Left lung (tissue), 4 donors: ENCODE measurements at regions not wholly inside any gene's neighbourhood (a gene's known extent, or its start where the extent isn't known, plus 50 kb on each side); places are given as distances from the start of the nearest gene placed in this dataset.

ENCODE experiments used
- ATAC-seq: fragments of 200-7000 bp; cut with Tn5 transposase; one replicate; pipeline ENCODE4 v1.9.1; 2020; ENCODE audit warnings: moderate library complexity
- DNase-seq, 4 donors: peaks; one replicate each; pipeline ENCODE4 v3.0.0-alpha.2; 2013 to 2020
- H3K27ac ChIP-seq, 2 donors: fragments of 200-600 bp; sonication (generic) in 1 of 2; one replicate each; pipeline versions ENCODE4 v1.5.0 to v1.8.0; 2020 to 2021
- H3K27me3 ChIP-seq, 2 donors: fragments of 200-600 bp; sonication (generic) in 1 of 2; one replicate each; pipeline versions ENCODE4 v1.5.0 to v1.8.0; 2020 to 2021
- H3K36me3 ChIP-seq, 2 donors: fragments of 200-600 bp; sonication (generic) in 1 of 2; one replicate each; pipeline versions ENCODE4 v1.5.0 to v1.8.0; 2020 to 2021
- H3K4me1 ChIP-seq, 2 donors: fragments of 200-600 bp; one replicate each; pipeline ENCODE4 v1.8.0; 2021
- H3K4me3 ChIP-seq, 2 donors: fragments of 200-600 bp; sonication (generic) in 1 of 2; one replicate each; pipeline versions ENCODE4 v1.5.0 to v1.8.0; 2020 to 2021; ENCODE audit warnings: mild to moderate bottlenecking in 1 of 2
- H3K9me3 ChIP-seq, 2 donors: fragments of 200-600 bp; sonication (generic) in 1 of 2; one replicate each; pipeline versions ENCODE4 v1.5.0 to v1.8.0; 2020 to 2021
- intact Hi-C, 2 donors: fragments of 100-400 bp; cut with DNase I; formaldehyde crosslinking; loops; one replicate each; pipeline versions ENCODE4 v1.11.2 to v1.14.2; 2022
- TF ChIP-seq, protein P1 (sequence below), 2 donors: fragments of 200-600 bp; sonication (generic) in 1 of 2; IDR thresholded peaks; one replicate each; pipeline versions ENCODE4 v1.5.0 to v1.8.0; 2021; ENCODE audit warnings: antibody characterized with exemption in 2 of 2
- donor health status: DM: no; HTN: yes; CAD: no.
- donor health status: DM: no; HTN: no; CAD: no.

DNA sequence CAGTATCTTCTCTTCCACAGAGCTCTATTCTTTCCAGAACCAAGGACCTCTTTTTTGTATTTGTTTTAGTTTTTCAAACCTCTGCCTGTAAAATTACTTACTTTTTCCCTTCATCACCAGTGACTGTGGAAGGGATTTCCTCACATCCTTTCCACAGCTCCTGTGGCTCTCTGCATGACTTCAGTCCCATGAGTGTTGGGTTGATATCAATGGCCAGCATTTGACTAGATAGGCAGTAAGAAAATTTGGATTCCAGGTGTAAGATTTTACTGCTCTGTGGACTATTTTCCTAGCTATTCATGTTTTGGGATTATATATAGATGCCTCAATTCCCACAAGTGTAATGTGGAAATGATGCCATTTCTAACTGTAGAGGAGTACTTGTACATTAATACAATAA is 171.5 kb upstream of the PTBP2 start:
- Histone ChIP-seq H3K4me1 (no peaks in the 10 kb centered on the region), H3K27ac (no peak overlapping the region), H3K27me3 (no peaks in the 10 kb centered on the region), H3K4me3 (no peak overlapping the region), H3K9me3 (no peaks in the 10 kb centered on the region), H3K36me3 (no peaks in the 10 kb centered on the region)
- DNase-seq (no peak), ATAC-seq (no peak)
- TF ChIP-seq, protein P1, sequence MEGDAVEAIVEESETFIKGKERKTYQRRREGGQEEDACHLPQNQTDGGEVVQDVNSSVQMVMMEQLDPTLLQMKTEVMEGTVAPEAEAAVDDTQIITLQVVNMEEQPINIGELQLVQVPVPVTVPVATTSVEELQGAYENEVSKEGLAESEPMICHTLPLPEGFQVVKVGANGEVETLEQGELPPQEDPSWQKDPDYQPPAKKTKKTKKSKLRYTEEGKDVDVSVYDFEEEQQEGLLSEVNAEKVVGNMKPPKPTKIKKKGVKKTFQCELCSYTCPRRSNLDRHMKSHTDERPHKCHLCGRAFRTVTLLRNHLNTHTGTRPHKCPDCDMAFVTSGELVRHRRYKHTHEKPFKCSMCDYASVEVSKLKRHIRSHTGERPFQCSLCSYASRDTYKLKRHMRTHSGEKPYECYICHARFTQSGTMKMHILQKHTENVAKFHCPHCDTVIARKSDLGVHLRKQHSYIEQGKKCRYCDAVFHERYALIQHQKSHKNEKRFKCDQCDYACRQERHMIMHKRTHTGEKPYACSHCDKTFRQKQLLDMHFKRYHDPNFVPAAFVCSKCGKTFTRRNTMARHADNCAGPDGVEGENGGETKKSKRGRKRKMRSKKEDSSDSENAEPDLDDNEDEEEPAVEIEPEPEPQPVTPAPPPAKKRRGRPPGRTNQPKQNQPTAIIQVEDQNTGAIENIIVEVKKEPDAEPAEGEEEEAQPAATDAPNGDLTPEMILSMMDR (IDR thresholded peaks at IDR 0.05) = no peak
- intact Hi-C loops = no loop called here

DNA sequence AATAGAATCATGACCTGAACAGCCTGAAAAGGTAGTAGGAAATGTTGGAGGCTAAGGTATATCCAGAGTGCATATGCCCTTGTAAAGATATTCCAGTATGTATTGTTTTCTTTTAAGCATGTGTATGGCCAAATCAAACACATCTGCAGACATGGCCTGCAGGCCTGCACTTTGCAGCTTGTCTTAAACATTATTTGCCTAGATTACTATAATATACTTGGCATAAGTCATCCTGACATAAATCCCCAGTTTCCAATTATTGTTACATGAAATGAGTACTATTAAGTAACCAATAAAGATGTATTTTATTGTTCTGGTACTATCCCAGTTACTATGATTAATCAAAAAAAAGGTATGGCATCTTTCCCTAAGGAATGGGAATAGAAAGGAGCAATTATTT is 169.1 kb upstream of the PTBP2 start:
- no peaks in the 10 kb centered on the region for H3K36me3 ChIP-seq
- no peak overlapping the region for H3K4me3 ChIP-seq
- no peaks in the 10 kb centered on the region for H3K4me1 ChIP-seq
- no peak for ATAC-seq
- intact Hi-C loops = no loop called here
- H3K27me3 ChIP-seq = no peaks in the 10 kb centered on the region
- no peaks in the 10 kb centered on the region for H3K9me3 ChIP-seq
- H3K27ac ChIP-seq = no peak overlapping the region
- TF ChIP-seq, protein P1 (IDR thresholded peaks at IDR 0.05) = no peak
- DNase-seq = no peak

DNA sequence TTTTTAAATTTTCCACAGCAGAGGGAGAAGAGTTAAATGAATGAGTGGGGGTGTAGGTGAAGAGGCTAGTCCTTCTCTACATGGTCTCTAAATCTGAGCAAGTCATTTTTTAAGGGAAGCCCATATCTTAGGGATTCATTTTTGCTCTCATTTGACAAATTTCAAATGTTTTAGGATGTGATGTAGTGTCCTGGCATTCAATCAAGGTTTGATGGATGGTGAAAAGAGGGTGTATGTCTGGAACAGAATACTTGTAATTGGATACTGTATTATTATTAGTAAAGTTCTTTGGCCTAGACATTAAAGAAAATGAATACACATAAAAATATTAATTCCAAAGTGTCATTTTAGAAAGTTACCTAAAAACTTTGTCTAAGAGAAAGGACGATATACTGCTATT is 167.8 kb upstream of the PTBP2 start:
- Histone ChIP-seq H3K4me1 (no peaks in the 10 kb centered on the region), H3K4me3 (no peak overlapping the region), H3K27ac (no peak overlapping the region), H3K27me3 (no peaks in the 10 kb centered on the region), H3K36me3 (no peaks in the 10 kb centered on the region), H3K9me3 (no peaks in the 10 kb centered on the region)
- DNase-seq = no peak
- TF ChIP-seq, protein P1 (IDR thresholded peaks at IDR 0.05) = no peak
- ATAC-seq = no peak
- intact Hi-C loops = no loop called here

DNA sequence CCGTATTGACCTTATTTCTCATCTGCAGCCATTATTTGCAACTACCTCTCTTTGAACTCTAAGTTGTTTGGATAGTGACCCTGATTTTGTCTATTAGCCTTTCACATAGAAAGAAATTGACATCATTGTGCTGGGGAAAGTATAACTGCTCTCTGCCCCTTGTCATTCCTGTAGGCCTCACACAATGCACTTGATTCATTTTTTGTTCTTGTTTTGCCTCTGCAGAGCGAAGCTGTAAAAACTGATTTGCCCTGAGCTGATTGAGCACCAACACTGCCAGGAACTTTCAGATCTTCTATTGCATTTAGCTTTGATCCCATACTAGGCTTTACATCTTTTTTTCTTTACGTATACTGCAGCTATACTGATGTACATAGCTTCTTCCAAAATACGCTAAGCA is 167.2 kb upstream of the PTBP2 start:
- intact Hi-C loops = no loop called here
- H3K4me3 ChIP-seq = no peak overlapping the region
- H3K27me3 ChIP-seq = no peaks in the 10 kb centered on the region
- DNase-seq (no peak), ATAC-seq (no peak)
- TF ChIP-seq, protein P1 (IDR thresholded peaks at IDR 0.05) = no peak
- no peaks in the 10 kb centered on the region for H3K4me1 ChIP-seq
- H3K36me3 ChIP-seq = no peaks in the 10 kb centered on the region
- no peaks in the 10 kb centered on the region for H3K9me3 ChIP-seq
- H3K27ac ChIP-seq = no peak overlapping the region

DNA sequence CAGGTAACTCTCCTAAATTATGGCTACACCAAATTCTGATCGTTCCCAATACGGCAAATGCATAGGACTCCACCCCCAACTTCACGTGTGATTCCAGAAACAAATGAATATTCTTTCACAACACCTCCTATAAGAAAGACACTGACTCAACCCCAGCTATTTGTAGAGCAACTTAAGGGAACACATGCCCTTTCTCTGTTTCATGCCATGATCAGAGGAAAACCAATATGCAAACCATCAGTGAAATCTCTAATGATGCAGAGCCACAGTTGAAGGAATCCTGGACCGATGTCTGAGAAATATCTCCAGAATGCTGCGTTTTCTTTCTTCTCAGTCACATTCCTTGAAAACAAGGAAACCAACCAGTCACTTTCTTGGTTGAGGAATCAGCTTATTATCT is 164.2 kb upstream of the PTBP2 start:
- H3K27me3 ChIP-seq = no peaks in the 10 kb centered on the region
- intact Hi-C loops = no loop called here
- H3K27ac ChIP-seq = no peak overlapping the region
- DNase-seq (no peak), ATAC-seq (no peak)
- peaks cover 0 to 8% of the 10 kb centered on the region in 2 donors for H3K4me1 ChIP-seq
- H3K9me3 ChIP-seq = no peaks in the 10 kb centered on the region
- no peak overlapping the region for H3K4me3 ChIP-seq
- H3K36me3 ChIP-seq = no peaks in the 10 kb centered on the region
- TF ChIP-seq, protein P1 (IDR thresholded peaks at IDR 0.05) = no peak
